Natural killer cell treated with Interleukin-12 subunit alpha and Interleukin-12 subunit beta and Interleukin-15 and Interleukin-18, amount 100 ng/mL, for 72 hours (primary cell): ENCODE measurements at regions not wholly inside any gene's neighbourhood (a gene's known extent, or its start where the extent isn't known, plus 50 kb on each side); places are given as distances from the start of the nearest gene placed in this dataset.
A peak's percentile ranks its signal among the peaks of the same experiment; 100 is the strongest.

Experiments used
- ATAC-seq, 2 donors: fragments of 150-1000 bp; cut with Tn5 transposase in 1 of 2; sonication (Bioruptor Pico), chemical (Tn5 transposase) in 1 of 2; 2 replicates each; pipeline ENCODE4 v1.10.0; 2021
- DNase-seq: peaks from one replicate; pipeline ENCODE4 v3.0.0; 2022; ENCODE audit warnings: low spot score
- H3K27ac Mint-ChIP-seq, 2 donors: 1 replicate in 1 of 2; 2 replicates in 1 of 2; pipeline ENCODE4 v1.8.0; 2022; ENCODE audit warnings: mixed read lengths in 2 of 2, mild to moderate bottlenecking in 1 of 2, moderate library complexity in 1 of 2
- H3K27me3 Mint-ChIP-seq, 2 donors: 1 replicate in 1 of 2; 2 replicates in 1 of 2; pipeline ENCODE4 v1.8.0; 2022; ENCODE audit warnings: mixed read lengths in 2 of 2
- H3K36me3 Mint-ChIP-seq: one replicate; pipeline ENCODE4 v1.8.0; 2022; ENCODE audit warnings: mixed read lengths
- H3K4me1 Mint-ChIP-seq, 2 donors: 1 replicate in 1 of 2; 2 replicates in 1 of 2; pipeline ENCODE4 v1.8.0; 2022; ENCODE audit warnings: low read depth in 2 of 2, mixed read lengths in 2 of 2, mild to moderate bottlenecking in 1 of 2
- H3K4me3 Mint-ChIP-seq: one replicate; pipeline ENCODE4 v1.8.0; 2022; ENCODE audit warnings: mixed read lengths
- H3K9me3 Mint-ChIP-seq: 2 replicates; pipeline ENCODE4 v1.8.0; 2022; ENCODE audit warnings: mixed read lengths

- no peak overlapping the region for H3K4me3 Mint-ChIP-seq
Observed at GRCh38 chr2:5939553-5939952, 247.4 kb downstream of the SOX11 start.

GRCh38 chr2:5940596-5941535 lies 248.7 kb downstream of the SOX11 start:
- ATAC-seq (no peak), DNase-seq (no peak)
- H3K36me3 Mint-ChIP-seq, result peaks cover 4% of the 10 kb centered on the region
- H3K27me3 Mint-ChIP-seq, result no peaks in the 10 kb centered on the region
- no peak overlapping the region for H3K4me3 Mint-ChIP-seq
- H3K9me3 Mint-ChIP-seq, result peaks cover 8% of the 10 kb centered on the region
- H3K4me1 Mint-ChIP-seq, result peaks cover 0 to 6% of the 10 kb centered on the region in 2 donors
- no peak overlapping the region for H3K27ac Mint-ChIP-seq

More at GRCh38 chr2:5939553-5939952, 247.4 kb downstream of the SOX11 start:
- H3K27me3 Mint-ChIP-seq, result no peaks in the 10 kb centered on the region
- H3K36me3 Mint-ChIP-seq, result peaks cover 4% of the 10 kb centered on the region
- no peak overlapping the region for H3K27ac Mint-ChIP-seq
- no peak for DNase-seq
- ATAC-seq, result no peak
- H3K9me3 Mint-ChIP-seq, result peaks cover 8% of the 10 kb centered on the region
- peaks cover 0 to 6% of the 10 kb centered on the region in 2 donors for H3K4me1 Mint-ChIP-seq

DNA sequence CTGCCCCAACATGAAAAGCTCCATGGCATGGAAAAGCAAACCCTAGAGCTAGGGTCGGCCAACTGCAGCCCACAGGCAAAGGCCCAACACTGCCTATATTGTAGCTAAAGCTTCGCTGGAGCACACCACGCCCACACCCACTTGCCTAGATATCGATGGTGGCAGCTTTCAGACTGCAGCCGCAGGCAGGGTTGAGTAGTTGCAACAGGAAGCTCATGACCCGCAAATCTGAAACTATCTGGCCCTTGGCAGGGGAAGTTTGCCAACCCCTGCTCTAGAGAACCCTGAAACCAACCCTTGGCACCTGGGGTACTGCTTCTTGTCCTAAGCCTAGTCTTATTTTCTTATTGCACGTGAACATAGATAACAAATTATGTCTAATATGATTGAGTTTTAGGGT lies 250.0 kb downstream of the SOX11 start:
- H3K27ac Mint-ChIP-seq, result no peak overlapping the region
- DNase-seq (no peak), ATAC-seq (no peak)
- peaks cover 3% of the 10 kb centered on the region for H3K9me3 Mint-ChIP-seq
- H3K4me3 Mint-ChIP-seq, result no peak overlapping the region
- H3K4me1 Mint-ChIP-seq, result peaks cover 0 to 1% of the 10 kb centered on the region in 2 donors
- no peaks in the 10 kb centered on the region for H3K36me3 Mint-ChIP-seq
- no peaks in the 10 kb centered on the region for H3K27me3 Mint-ChIP-seq

GRCh38 chr2:5945742-5946141 lies 253.6 kb downstream of the SOX11 start:
- DNase-seq (no peak), ATAC-seq (no peak)
- Mint-ChIP-seq H3K4me3 (no peak overlapping the region), H3K27ac (no peak overlapping the region), H3K9me3 (peaks cover 9% of the 10 kb centered on the region), H3K27me3 (no peaks in the 10 kb centered on the region), H3K36me3 (no peaks in the 10 kb centered on the region), H3K4me1 (no peaks in the 10 kb centered on the region)

GRCh38 chr2:5946225-5947115 lies 254.3 kb downstream of the SOX11 start:
- no peak overlapping the region for H3K27ac Mint-ChIP-seq
- ATAC-seq (no peak), DNase-seq (no peak)
- no peaks in the 10 kb centered on the region for H3K36me3 Mint-ChIP-seq
- peaks cover 9% of the 10 kb centered on the region for H3K9me3 Mint-ChIP-seq
- H3K4me3 Mint-ChIP-seq, result no peak overlapping the region
- H3K4me1 Mint-ChIP-seq, result no peaks in the 10 kb centered on the region
- no peaks in the 10 kb centered on the region for H3K27me3 Mint-ChIP-seq

DNA sequence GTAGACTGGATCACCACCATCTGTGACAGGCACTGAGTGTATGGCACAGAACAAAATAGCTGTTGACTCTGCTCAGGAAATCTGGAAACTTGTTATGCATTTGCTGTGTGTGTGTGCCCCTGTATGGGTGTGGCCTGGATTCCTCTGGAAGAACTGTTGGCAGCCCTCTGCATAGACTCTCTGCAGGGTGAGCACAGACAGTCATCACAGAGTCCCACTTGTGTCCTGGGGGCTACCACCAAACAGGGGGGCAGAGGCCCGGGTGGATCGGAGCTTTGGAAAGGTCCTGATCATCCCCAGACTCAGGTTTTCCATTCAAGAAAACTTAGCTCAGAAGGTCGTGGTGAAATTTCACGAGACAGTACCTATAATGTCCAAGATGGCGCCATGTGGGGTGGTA lies 258.6 kb downstream of the SOX11 start:
- Mint-ChIP-seq H3K4me3 (no peak overlapping the region), H3K36me3 (no peaks in the 10 kb centered on the region), H3K27me3 (no peaks in the 10 kb centered on the region), H3K27ac (no peak overlapping the region), H3K4me1 (no peaks in the 10 kb centered on the region), H3K9me3 (peaks cover 17% of the 10 kb centered on the region)
- no peak for DNase-seq
- ATAC-seq, result peak in 1 of 2 donors; percentile 55

DNA sequence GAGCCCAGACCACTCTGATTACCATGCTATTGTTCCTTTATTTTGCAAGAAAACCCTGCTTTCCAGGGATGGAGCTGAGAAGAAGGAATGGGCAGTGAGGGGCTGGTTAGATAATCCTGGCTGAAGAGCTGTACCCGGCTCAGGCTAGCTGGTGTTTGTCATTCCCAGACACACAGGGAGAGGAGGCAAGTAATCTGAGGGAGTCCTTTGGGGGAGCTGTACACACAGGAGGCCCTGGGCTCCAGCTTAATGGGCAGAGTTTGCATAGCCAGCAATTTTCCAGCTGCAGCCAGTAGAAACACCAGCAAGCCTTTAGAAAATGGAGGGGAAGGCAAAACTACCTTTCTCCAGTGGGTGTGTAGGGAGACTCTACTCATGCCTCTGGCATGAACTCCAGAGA lies 259.3 kb downstream of the SOX11 start:
- peaks cover 20% of the 10 kb centered on the region for H3K9me3 Mint-ChIP-seq
- H3K36me3 Mint-ChIP-seq, result no peaks in the 10 kb centered on the region
- no peak for ATAC-seq
- no peak overlapping the region for H3K4me3 Mint-ChIP-seq
- no peak for DNase-seq
- no peak overlapping the region for H3K27ac Mint-ChIP-seq
- H3K27me3 Mint-ChIP-seq, result no peaks in the 10 kb centered on the region
- H3K4me1 Mint-ChIP-seq, result no peaks in the 10 kb centered on the region

DNA sequence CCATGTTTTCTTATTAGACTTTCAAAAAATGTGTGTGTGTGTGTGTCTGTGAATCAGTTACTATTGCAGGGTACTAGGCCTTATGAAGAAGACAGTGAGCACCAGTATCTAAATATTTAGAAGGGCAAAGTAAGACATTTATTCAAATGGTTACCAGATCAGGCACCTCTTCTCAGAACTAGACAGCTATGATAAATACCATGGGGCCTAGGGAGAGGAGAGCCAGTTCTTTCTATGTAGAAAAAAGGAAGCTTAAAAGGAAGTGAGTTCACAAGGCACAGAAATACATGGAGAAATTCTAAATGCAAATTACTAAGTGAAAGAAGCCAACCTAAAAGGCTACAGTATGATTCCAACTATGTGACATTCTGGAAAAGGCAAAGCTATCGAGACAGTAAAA lies 261.3 kb downstream of the SOX11 start:
- H3K4me3 Mint-ChIP-seq, result no peak overlapping the region
- H3K9me3 Mint-ChIP-seq, result peaks cover 24% of the 10 kb centered on the region
- H3K27ac Mint-ChIP-seq, result no peak overlapping the region
- no peaks in the 10 kb centered on the region for H3K4me1 Mint-ChIP-seq
- H3K27me3 Mint-ChIP-seq, result no peaks in the 10 kb centered on the region
- DNase-seq (no peak), ATAC-seq (no peak)
- no peaks in the 10 kb centered on the region for H3K36me3 Mint-ChIP-seq

GRCh38 chr2:5954509-5954908 lies 262.3 kb downstream of the SOX11 start:
- no peak for DNase-seq
- peaks cover 19% of the 10 kb centered on the region for H3K9me3 Mint-ChIP-seq
- H3K4me3 Mint-ChIP-seq, result no peak overlapping the region
- H3K36me3 Mint-ChIP-seq, result no peaks in the 10 kb centered on the region
- H3K27me3 Mint-ChIP-seq, result no peaks in the 10 kb centered on the region
- H3K27ac Mint-ChIP-seq, result no peak overlapping the region
- H3K4me1 Mint-ChIP-seq, result no peaks in the 10 kb centered on the region
- ATAC-seq, result no peak

DNA sequence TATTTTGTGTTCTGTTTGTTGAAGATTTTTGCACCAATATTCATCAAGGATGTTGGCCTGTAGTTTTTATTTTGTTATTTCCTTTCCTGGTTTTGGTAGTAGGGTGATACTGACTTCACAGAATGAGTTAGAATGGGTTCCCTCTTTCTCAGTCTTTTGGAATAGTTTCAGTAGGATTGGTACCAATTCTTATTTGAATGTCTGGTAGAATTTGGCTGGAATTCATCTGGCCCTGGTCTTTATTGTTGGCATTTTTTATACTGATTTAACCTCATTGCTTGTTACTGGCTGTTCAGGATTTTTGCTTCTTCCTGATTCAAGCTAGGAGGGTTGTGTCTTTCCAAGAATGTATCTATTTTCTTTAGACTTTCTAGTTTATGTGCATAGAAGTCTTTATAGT lies 263.7 kb downstream of the SOX11 start:
- DNase-seq (no peak), ATAC-seq (no peak)
- Mint-ChIP-seq H3K9me3 (peaks cover 20% of the 10 kb centered on the region), H3K4me1 (no peaks in the 10 kb centered on the region), H3K36me3 (no peaks in the 10 kb centered on the region), H3K27ac (no peak overlapping the region), H3K27me3 (no peaks in the 10 kb centered on the region), H3K4me3 (no peak overlapping the region)

- Mint-ChIP-seq H3K36me3 (no peaks in the 10 kb centered on the region), H3K27ac (no peak overlapping the region), H3K9me3 (peaks cover 14% of the 10 kb centered on the region), H3K4me3 (no peak overlapping the region), H3K27me3 (no peaks in the 10 kb centered on the region), H3K4me1 (no peaks in the 10 kb centered on the region)
- DNase-seq, result no peak
- no peak for ATAC-seq
Observed at GRCh38 chr2:5959836-5960820, 267.9 kb downstream of the SOX11 start.

DNA sequence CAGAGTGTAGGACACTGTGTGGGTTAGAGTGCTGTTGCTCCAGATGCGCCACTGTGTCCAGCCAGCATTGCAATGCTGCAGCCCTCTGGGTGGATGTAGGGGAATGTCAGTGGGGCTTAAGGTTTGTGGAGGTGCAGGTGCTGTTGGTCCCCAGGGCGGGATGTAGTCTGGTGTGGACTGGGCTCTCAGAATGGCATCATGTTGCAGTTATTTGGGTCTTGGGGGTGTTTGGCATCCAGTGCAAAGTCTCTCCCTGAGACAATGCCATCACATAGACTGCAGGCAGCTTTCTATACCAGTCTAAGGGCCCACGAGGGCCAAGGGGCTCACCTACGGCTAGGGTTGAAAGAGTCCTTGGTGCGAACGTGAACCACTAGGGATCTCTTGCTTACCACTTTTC lies 275.3 kb downstream of the SOX11 start:
- Mint-ChIP-seq H3K27me3 (no peaks in the 10 kb centered on the region), H3K4me3 (no peak overlapping the region)
- ATAC-seq, result no peak

DNA sequence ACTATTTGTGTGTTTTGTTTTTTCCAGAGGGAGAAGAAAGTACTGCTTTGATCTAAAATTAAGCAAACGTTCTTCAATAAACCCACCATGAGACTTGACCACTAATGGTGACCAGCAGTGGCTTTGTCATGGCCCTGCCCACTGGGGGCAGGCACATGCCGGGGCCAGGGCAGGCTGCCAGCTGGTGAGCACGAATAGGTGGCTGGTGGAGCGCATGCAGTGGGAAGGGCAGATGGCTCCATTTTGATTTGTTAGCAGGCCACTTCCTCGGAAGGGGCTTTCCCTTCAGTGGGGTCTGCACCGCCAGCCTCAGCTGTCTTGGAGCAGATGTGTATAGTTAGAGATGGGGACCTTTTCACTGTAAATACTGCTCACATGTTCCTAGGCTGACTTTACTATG lies 277.1 kb downstream of the SOX11 start:
- no peak overlapping the region for H3K4me3 Mint-ChIP-seq

More for the DNA sequence above, 275.3 kb downstream of the SOX11 start:
- no peak overlapping the region for H3K27ac Mint-ChIP-seq
- DNase-seq, result no peak
- no peaks in the 10 kb centered on the region for H3K36me3 Mint-ChIP-seq
- peaks cover 7% of the 10 kb centered on the region for H3K9me3 Mint-ChIP-seq
- no peaks in the 10 kb centered on the region for H3K4me1 Mint-ChIP-seq

More for the DNA sequence above, 277.1 kb downstream of the SOX11 start:
- peaks cover 7% of the 10 kb centered on the region for H3K9me3 Mint-ChIP-seq
- H3K36me3 Mint-ChIP-seq, result no peaks in the 10 kb centered on the region
- H3K27ac Mint-ChIP-seq, result no peak overlapping the region
- no peaks in the 10 kb centered on the region for H3K4me1 Mint-ChIP-seq
- no peaks in the 10 kb centered on the region for H3K27me3 Mint-ChIP-seq
- ATAC-seq (no peak), DNase-seq (no peak)
